Peyer's patch (tissue), 4 donors: ENCODE measurements at regions not wholly inside any gene's neighbourhood (a gene's known extent, or its start where the extent isn't known, plus 50 kb on each side); places are given as distances from the start of the nearest gene placed in this dataset.

Source experiments
- POLR2A ChIP-seq, 2 donors: fragments of 450-650 bp; IDR thresholded peaks; one replicate each; pipeline ENCODE4 v1.5.1; 2017; ENCODE audit warnings: antibody characterized with exemption in 2 of 2, mild to moderate bottlenecking in 2 of 2, moderate library complexity in 2 of 2
- TF ChIP-seq, protein P1 (sequence below), 6 experiments: fragments of 450-650 bp in 4 of 6; fragments of 200-600 bp in 2 of 6; sonication (generic) in 1 of 6; IDR thresholded peaks; one replicate each; pipeline ENCODE4 v1.5.1; 2017 to 2019; ENCODE audit warnings: antibody characterized with exemption in 6 of 6, mild to moderate bottlenecking in 3 of 6, moderate library complexity in 1 of 6

DNA sequence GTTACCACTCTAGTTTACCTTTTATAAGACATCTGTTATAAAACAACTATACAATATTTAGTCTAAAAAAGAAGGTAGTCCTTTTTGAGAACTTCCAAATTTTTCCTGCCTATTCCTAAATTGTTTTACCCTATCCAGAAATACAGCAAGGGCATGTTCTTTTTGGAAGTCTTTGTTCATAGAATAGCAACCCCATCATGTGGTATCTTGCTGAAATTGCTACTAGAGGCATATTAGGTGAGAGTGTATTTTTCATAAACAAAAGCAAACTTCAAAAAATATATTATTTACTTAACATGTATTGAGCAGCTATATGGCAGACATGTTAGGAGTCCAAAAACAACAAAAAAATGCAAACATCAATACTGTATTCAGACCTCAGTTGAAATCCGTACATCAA, 371.8 kb upstream of the NRSN1 start:
- TF ChIP-seq POLR2A (IDR thresholded peaks at IDR 0.05) = no peak
- TF ChIP-seq, protein P1, sequence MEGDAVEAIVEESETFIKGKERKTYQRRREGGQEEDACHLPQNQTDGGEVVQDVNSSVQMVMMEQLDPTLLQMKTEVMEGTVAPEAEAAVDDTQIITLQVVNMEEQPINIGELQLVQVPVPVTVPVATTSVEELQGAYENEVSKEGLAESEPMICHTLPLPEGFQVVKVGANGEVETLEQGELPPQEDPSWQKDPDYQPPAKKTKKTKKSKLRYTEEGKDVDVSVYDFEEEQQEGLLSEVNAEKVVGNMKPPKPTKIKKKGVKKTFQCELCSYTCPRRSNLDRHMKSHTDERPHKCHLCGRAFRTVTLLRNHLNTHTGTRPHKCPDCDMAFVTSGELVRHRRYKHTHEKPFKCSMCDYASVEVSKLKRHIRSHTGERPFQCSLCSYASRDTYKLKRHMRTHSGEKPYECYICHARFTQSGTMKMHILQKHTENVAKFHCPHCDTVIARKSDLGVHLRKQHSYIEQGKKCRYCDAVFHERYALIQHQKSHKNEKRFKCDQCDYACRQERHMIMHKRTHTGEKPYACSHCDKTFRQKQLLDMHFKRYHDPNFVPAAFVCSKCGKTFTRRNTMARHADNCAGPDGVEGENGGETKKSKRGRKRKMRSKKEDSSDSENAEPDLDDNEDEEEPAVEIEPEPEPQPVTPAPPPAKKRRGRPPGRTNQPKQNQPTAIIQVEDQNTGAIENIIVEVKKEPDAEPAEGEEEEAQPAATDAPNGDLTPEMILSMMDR (IDR thresholded peaks at IDR 0.05) = no peak
